TTC549 (cell line): ENCODE measurements at regions not wholly inside any gene's neighbourhood (a gene's known extent, or its start where the extent isn't known, plus 50 kb on each side); places are given as distances from the start of the nearest gene placed in this dataset.
"Not testable (repeated sequence)": the region's sequence is repeated elsewhere in the genome, so short reads cannot be mapped to it uniquely, and the experiment has no call there.

Experiments used
- FAIRE-seq: peaks from 2 replicates; lab custom pipeline; 2012; peaks lifted over from hg19 to GRCh38; lab: Jason Lieb, UNC

- no peak for FAIRE-seq
Observed at GRCh38 chr6:98037571-98037970, 754.6 kb upstream of the MMS22L start.

DNA sequence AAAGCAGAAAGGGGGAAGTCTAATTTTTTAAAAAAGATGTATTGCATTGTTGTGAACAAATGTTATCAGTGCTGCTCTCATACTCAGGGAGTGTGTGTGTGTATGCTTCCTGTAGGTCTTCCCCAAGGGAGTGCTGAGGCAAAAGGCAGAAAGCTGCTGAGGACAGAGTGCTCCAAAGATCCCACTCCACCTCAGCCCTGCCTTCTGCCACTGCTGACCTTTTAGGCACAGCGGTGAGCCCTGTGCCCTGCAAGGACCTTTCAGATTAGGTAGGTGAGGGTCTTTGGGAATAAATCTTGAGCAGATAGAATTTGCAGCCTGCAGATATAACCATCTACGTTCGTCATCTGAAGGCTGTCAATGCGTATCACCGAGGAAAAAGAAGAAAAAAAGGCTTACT lies 756.4 kb upstream of the MMS22L start:
- FAIRE-seq, result no peak

DNA sequence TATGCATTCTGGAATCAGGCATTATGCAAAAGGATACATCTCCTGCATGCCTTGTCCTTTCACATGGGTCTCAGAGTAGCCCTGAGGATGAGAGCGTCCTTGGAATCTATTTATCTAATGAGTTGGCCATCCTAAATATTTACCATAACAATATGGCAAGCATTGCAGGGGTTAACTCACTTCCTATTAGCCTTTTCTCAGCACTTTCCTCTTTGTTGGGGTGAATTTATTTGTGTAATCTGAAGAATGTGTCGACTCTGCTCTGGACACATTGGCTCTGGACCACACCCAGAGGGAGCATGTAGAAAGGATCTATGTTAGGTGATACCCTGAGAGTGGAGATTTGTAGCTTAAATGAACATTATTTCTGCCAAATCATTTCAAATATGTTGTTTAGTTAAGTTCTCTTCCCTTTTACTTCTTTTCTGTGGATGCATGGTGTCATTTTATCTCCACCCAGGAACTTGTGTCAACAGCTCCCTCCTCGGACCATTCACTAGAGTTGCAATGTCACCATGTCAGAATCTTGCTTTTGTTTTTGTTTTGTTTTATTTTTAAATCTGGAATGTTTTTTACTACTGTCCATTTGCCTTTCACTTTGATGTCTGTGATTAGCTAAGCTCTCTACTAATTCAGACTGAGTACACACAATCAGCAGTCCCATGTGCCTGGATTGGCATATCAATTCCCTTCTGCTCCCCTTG lies 757.0 kb upstream of the MMS22L start:
- FAIRE-seq, result no peak

GRCh38 chr6:98041056-98041455 lies 758.0 kb upstream of the MMS22L start:
- no peak for FAIRE-seq

DNA sequence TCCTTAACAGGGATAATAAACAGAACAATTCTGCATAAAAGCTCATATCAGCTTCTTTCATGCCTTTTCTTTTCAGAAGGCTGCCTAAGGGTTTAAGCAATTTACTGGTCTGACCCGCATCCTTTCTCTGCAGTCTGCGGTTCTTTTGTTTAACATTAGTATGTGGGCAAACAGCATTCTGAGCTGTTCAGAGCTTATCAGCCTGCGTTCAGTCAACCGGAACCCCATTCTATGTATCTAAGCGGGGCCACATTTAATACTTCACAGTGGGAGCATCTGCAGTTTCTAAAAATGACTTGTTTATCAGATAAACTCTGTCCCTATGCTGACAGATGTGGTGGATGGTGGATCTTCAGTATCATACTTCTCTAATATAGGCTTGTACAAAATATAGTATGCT lies 758.9 kb upstream of the MMS22L start:
- no peak for FAIRE-seq

DNA sequence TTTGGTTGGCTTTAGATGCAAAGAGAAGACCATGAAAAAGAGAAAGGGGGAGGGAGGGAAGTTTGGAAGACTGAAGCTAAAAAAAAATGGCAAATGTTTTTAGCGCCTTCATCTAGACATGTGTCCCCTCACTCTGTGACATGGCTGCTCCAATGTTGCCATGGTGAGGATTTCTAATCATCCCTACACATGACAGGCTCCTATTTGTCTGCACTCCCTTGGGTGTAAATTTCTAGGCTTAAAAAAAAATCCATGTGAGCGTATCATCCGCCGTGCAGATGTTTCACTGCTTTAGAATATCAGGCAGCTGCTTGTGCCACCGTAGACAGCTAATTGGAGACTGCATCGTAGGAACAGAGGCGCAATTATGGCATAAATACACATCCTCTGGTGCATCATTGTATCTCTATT lies 761.1 kb upstream of the MMS22L start:
- no peak for FAIRE-seq

- FAIRE-seq, result no peak
Observed at GRCh38 chr6:98044791-98045470, 761.9 kb upstream of the MMS22L start.

- no peak for FAIRE-seq
Observed at GRCh38 chr6:98047164-98047563, 764.1 kb upstream of the MMS22L start.

GRCh38 chr6:98047871-98048270 lies 764.9 kb upstream of the MMS22L start:
- no peak for FAIRE-seq

DNA sequence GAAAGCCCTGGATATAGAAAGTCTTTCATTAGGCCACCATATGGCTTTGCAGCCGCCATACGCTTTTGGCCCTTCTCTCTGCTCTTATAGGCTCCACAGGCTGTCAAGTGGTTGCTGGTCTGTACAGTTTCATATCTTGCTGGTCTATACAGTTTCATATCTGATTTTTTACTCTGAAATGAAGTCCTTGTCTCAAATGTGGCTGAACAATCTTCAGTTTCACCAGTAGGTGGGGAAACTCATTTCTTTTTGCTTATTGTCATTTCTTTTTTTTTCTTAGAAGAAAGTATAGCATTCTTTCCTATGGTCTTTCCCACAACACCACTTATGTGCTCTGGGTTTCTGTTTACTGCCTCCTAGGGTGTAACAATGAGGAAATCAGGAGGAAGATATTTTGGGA lies 771.4 kb upstream of the MMS22L start:
- no peak for FAIRE-seq

- no peak for FAIRE-seq
Observed at GRCh38 chr6:98056955-98057354, 773.9 kb upstream of the MMS22L start.

DNA sequence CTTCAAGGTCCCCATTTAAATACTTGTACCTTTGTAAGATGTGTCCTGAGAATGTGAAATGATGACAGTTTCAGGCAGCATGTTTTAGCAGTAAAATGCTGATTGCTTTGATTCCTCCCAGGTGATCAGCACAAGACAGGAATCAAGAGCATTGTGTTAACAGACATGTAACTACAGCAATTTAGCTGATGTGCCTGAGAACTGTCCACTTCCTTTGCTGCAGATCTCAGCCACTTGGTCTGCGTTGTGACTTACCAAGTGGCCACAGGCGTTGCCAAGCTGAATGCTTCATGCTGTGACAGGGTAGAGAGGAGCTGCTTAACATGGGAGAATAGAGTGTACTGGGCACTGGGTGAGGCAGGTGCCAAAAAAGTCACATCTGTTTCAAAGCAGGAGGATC lies 767.0 kb upstream of the POU3F2 start:
- FAIRE-seq, result no peak

GRCh38 chr6:98088537-98088936 lies 745.8 kb upstream of the POU3F2 start:
- FAIRE-seq, result not testable (repeated sequence)

- no peak for FAIRE-seq
Observed at GRCh38 chr6:98092331-98092730, 742.0 kb upstream of the POU3F2 start.

GRCh38 chr6:98094696-98095095 lies 739.7 kb upstream of the POU3F2 start:
- no peak for FAIRE-seq

GRCh38 chr6:98107801-98108200 lies 726.6 kb upstream of the POU3F2 start:
- no peak for FAIRE-seq

- no peak for FAIRE-seq
Observed at GRCh38 chr6:98116455-98116854, 717.9 kb upstream of the POU3F2 start.

DNA sequence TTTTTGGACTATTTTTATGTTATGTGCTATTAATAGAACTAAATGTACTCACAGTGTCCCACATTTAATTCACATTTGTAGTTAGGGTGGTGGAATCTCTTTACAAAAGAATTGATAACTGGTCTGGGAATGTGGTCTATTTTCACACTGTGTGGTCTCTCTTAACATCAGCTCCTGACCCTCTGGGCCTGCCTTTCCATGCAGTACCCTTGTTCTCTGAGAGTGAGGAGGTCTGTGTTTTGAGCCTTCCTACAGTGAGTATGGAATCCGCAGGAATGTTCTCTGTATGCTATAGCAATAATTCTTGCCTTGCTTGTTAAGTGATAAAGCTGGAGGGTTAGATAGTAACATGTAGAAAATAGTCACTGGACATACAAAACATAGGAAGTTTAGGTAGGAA lies 717.3 kb upstream of the POU3F2 start:
- no peak for FAIRE-seq

GRCh38 chr6:98118397-98119045 lies 715.9 kb upstream of the POU3F2 start:
- FAIRE-seq, result no peak

- no peak for FAIRE-seq
Observed at GRCh38 chr6:98124171-98124570, 710.2 kb upstream of the POU3F2 start.

DNA sequence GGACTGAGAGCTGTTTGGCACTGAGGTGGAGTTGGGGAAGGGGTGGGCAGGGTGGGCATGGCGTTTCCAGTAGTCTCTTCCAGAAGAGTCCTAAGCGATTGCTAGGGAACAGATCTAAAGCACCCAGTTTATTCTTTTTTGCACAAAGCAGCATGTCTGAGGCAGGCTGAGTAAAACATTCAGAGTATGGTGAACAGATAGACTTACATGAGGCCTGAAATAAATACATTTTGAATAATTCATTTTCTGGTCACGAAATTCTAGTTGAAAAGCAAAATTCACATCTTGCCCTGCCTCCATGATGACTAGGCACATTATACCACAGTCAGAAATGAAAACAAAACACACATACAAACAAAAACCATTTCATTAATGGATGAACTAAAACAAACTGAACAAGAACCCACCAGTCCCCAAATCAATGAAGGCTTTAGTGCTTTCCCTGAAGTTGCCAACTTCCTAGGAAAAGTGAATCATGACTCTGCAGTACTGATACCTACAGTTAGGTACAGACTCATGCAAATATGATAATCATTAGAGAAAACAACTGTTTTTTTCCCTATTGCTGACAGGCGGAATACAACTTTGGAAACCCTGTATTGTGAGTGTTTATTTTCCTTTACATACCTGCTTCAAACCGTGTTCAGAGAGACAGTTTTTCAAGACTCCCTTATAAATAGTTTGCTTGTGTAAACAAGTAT lies 702.9 kb upstream of the POU3F2 start:
- no peak for FAIRE-seq

GRCh38 chr6:98136333-98136732 lies 698.0 kb upstream of the POU3F2 start:
- FAIRE-seq, result no peak

DNA sequence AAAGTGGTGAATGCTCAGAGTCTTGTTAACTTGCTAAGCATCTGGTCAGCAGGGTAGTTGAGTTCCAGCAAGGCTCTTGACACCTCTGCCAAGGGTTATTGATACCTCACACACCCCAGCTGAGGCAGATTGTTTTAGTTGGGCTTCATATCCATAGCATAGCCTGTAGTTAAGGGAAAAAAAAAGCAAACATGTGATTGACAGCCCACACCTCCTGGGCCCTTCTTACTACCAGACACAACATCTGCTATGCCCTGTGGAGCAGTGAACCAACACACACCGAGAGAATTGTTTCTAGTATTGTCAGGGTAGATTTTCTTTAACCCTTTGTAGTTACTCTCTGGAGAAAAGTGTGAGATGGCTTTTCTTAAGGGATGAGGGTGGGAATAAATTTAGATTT lies 697.0 kb upstream of the POU3F2 start:
- no peak for FAIRE-seq
